ENCODE measurements at regions not wholly inside any gene's neighbourhood (a gene's known extent, or its start where the extent isn't known, plus 50 kb on each side); places are given as distances from the start of the nearest gene placed in this dataset.

- Histone ChIP-seq H3K27ac (no peak overlapping the region), H3K4me1 (no peaks in the 10 kb centered on the region), H3K4me3 (no peak overlapping the region), H3K9me3 (no peaks in the 10 kb centered on the region), H3K36me3 (no peaks in the 10 kb centered on the region), H3K27me3 (peaks cover 0 to 3% of the 10 kb centered on the region in 2 donors)
- DNase-seq = no peak
- intact Hi-C loops (cut with DNase I; ENCODE audit: low total_unique reads) = no loop called here
- TF ChIP-seq CTCF (IDR thresholded peaks at IDR 0.05) = no peak
These were observed 304.1 kb downstream of the MCTP2 start for GRCh38 chr15:94535298-94536048.

- Histone ChIP-seq H3K36me3 (no peaks in the 10 kb centered on the region), H3K9me3 (no peaks in the 10 kb centered on the region), H3K27ac (no peak overlapping the region), H3K4me1 (no peaks in the 10 kb centered on the region), H3K27me3 (peaks cover 0 to 3% of the 10 kb centered on the region in 2 donors), H3K4me3 (no peak overlapping the region)
- no peak for DNase-seq
- TF ChIP-seq CTCF (IDR thresholded peaks at IDR 0.05) = no peak
- intact Hi-C loops (cut with DNase I; ENCODE audit: low total_unique reads) = no loop called here
These were observed 305.2 kb downstream of the MCTP2 start for GRCh38 chr15:94536549-94536948.

GRCh38 chr15:94538280-94538679 lies 306.9 kb downstream of the MCTP2 start:
- Histone ChIP-seq H3K27ac (no peak overlapping the region), H3K36me3 (no peaks in the 10 kb centered on the region), H3K27me3 (peaks cover 0 to 3% of the 10 kb centered on the region in 2 donors), H3K9me3 (no peaks in the 10 kb centered on the region), H3K4me3 (no peak overlapping the region), H3K4me1 (no peaks in the 10 kb centered on the region)
- intact Hi-C loops (cut with DNase I; ENCODE audit: low total_unique reads) = no loop called here
- DNase-seq = no peak
- no peak for TF ChIP-seq CTCF (IDR thresholded peaks at IDR 0.05)

GRCh38 chr15:94542391-94542790 lies 311.0 kb downstream of the MCTP2 start:
- DNase-seq = no peak
- H3K36me3 ChIP-seq = no peaks in the 10 kb centered on the region
- intact Hi-C loops (cut with DNase I; ENCODE audit: low total_unique reads) = no loop called here
- no peaks in the 10 kb centered on the region for H3K27me3 ChIP-seq
- H3K9me3 ChIP-seq = no peaks in the 10 kb centered on the region
- TF ChIP-seq CTCF (IDR thresholded peaks at IDR 0.05) = no peak
- H3K4me1 ChIP-seq = no peaks in the 10 kb centered on the region
- no peak overlapping the region for H3K27ac ChIP-seq
- no peak overlapping the region for H3K4me3 ChIP-seq

- Histone ChIP-seq H3K36me3 (no peaks in the 10 kb centered on the region), H3K27me3 (no peaks in the 10 kb centered on the region), H3K9me3 (no peaks in the 10 kb centered on the region), H3K4me3 (no peak overlapping the region), H3K4me1 (no peaks in the 10 kb centered on the region), H3K27ac (no peak overlapping the region)
- intact Hi-C loops (cut with DNase I; ENCODE audit: low total_unique reads) = no loop called here
- DNase-seq = no peak
- no peak for TF ChIP-seq CTCF (IDR thresholded peaks at IDR 0.05)
These were observed 315.4 kb downstream of the MCTP2 start for GRCh38 chr15:94546808-94547207.
